Amniotic epithelial cell (primary cell): ENCODE measurements at regions not wholly inside any gene's neighbourhood (a gene's known extent, or its start where the extent isn't known, plus 50 kb on each side); places are given as distances from the start of the nearest gene placed in this dataset.

Experiments used
- DNase-seq: peaks from one replicate; pipeline ENCODE4 v3.0.0-alpha.2; 2010; ENCODE audit warnings: low read depth

DNA sequence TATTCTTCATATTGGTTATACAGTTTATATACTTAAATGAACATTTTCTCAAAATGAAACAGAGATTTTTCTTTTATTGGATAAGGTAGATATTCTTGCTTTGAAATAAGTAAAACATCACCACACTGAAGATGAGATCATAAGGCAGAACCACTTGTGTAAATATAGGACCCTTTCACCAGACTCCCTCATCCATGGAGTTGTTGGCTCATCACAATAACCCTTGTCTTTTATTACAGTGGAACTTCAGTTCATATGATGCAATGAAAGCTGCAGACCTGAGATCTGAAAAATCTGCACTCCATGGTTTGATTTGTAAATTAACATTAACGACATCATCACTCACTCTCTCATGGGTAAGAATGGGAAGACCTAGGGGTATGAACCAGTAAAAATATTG is 51.9 kb upstream of the DBX2 start:
- DNase-seq = no peak

DNA sequence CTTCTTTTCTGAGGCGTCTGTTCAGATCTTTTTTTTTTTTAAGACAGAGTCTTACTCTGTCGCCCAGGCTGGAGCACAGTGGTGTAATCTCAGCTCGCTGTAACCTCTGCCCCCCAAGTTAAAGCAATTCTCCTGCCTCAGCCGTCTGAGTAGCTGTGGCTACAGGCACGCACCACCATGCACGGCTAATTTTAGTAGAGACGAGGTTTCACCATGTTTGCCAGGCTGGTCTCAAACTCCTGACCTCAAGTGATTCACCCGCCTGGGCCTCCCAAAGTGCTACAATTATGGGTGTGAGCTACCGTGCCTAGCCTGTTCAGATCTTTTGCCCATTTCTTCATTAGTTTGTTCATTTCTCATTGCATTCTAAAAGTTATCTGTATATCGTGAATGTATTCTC is 55.1 kb upstream of the DBX2 start:
- DNase-seq = no peak

DNA sequence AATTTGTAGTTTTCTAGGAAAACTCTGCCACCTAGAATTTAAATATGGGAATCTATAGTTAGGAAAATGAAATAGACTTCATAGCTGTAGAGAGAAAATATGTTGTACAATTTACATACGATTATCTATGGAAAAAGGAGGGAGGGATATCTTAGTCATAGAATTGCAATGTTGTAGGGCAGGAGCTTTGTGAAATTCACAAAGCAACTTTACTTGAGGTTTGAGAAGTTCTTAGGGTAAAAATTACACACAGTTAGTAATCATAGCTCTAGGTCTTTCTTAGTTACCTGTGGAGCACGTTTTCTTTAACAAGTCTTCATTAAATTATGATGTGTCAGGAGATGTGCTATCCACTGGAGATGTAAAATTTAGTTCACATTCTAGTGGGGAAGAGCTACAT is 61.4 kb upstream of the DBX2 start:
- DNase-seq = no peak

DNA sequence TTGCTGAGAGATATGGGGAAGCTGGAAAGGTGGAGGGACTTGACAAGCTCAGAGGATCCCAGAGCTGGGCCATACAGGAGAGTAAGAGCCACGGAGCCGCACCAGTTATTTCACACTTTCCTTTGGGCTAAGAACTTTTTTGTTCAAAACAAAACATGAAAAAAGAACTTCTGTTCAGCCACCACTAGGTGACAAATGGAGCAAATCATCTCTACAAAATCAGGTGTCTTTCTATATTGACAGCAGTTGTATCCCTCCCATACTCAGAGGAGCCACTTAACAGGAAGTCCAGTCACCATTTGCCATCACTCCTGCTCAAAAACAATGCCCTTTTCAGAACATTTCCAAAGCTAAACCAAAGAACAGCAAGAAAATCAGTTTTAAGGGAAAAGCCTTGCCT is 70.3 kb upstream of the DBX2 start:
- DNase-seq = no peak

DNA sequence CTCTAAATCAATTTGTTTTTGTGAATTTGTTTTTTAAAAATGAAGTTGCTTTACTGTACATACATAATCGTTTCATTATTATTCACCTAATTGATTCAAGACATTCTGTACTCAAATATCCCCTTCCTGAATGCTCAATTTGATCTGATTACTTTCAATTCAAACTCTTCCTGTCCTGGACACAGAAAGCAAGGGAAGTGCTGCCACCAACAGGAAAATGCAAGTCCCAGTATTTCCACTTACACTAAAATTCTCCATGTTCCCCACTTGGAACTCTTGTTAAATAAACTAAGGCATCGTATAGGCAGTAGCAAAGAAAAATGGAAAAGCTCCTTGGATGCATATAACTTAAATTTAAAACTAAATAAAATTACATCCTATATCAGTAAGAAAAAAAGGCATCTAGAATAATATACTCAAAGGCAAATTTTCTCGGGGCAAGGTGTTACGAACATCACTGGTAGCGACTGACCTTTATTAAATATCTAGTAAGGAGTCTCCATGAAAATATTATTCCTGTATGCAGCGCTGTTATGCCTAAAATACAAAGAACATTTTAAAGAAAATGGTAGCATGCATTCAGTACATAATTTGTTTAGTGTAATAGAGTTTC is 72.0 kb upstream of the DBX2 start:
- peak; percentile 20 for DNase-seq

DNA sequence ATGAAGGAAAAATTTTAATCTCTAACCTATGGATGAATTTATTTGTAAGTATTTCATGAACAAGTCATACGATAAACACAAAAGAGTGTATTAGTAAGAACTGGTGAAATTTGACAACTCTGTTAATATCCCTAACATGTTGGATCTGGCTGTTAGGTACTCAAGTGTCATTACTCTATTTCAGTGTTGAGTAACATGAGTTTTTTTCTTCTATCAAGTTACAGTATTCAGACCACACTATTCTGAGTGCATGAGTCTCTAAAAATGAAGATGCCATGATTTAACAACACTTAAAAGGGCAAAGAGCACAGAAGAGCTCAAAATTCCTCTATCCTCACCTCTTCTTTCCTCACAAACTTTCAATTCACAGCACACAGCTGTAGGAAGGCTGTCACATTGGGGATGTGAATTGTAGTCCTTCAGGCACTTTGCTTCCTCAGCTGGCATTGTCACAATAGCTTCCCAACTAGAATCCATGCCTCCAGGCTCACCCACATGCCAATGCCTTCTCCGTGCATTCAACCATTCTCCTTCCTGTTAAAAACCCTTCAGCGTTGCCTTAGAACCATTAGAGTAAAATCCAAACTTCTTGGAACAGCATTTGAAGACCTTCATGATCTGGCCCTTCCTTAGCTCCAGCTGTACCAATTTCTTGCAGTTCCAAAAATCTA is 73.7 kb upstream of the DBX2 start:
- DNase-seq = no peak

DNA sequence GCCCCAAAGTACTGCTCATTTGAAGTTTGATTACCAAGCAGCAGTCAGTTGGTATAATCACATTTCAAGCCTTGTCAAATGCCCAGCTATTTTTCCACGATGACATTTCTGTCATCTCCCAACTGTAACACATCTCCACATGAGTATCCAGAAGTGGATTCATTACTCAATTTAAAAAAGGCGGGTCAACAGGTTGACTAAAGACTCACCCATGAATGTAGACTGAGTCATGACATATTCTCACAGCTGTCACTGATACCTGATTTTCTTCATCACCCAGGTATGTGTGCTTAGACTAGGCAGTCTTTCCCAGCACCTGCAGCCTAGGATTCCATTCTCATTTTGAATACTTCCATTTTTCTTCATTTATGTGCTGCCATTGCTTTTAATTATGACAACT is 75.1 kb upstream of the DBX2 start:
- DNase-seq = no peak

DNA sequence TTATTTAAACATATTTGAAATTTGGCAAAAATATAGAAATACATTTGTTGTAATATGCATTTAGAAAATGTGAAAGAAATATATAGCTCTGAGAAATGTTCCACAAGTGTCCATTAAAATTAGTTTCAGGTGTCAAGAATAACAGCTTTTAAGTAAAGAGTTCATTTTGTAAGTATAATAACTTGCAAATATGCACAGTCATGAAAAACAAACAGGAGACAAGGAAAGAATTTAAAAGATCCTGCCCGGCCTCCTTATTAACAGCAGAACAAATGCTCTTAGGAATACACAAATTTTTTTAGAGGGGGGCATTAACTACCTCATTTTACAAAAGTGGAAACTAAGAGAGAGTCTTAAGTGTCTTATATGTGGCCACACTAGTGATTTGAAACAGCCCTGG is 77.7 kb upstream of the DBX2 start:
- DNase-seq = no peak

DNA sequence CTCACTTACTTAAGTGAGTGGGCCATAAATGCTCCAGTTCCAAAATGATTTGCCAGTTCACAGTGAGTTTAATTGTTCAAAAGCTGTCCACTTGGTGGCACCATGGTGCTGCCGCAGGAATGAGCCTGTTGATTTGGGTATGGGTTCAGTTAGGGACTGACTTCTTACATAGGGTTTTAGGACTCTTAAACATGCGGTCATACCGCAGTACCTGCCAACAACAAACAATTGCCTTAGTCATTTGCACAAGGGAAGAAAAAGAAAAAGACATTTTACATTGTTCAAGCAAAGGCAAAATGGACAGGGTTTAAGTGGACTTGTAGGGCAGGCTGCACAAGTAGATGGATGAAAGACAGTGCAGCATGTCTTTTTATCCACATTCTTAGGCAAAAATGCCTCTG is 80.0 kb upstream of the DBX2 start:
- peak; percentile 53 for DNase-seq

DNA sequence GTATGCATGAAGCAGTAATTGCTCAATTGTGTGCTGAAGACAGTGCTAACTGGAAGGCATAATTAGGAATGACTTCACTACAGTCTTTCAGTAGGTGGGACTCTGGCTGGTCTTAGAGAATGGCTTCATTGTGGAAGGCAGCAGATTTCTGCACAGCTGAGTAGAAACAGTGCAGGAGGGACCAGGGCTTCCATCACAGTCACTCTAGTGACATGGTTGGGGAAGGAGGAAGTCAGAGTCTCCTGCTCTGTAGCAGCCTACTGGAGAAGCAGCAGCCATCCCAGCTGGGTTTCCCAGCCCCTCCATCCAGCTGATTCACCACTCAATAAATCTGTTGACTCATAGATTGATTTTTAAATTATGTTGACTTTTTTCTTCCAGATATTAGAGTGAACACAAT is 80.6 kb upstream of the DBX2 start:
- DNase-seq = no peak

DNA sequence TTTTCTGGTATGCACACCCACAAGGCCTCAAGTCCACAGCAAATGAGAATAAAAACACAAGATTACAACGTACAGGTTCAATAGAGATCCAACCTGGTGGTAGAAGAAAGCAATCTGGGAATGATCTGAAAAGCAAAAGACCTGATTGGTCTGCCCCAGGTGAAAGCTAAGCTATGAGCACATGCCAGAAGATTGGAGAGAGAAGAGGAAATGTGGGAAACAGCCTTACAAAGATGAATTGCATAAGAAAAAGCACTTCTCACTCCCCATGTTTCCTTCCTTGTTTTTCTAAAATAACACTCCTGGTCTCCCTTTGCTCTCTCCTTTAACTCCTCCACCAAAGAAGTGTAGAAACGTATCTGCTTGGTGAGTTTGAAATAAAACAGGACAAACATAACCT is 77.3 kb upstream of the ANO6 start:
- DNase-seq = no peak

DNA sequence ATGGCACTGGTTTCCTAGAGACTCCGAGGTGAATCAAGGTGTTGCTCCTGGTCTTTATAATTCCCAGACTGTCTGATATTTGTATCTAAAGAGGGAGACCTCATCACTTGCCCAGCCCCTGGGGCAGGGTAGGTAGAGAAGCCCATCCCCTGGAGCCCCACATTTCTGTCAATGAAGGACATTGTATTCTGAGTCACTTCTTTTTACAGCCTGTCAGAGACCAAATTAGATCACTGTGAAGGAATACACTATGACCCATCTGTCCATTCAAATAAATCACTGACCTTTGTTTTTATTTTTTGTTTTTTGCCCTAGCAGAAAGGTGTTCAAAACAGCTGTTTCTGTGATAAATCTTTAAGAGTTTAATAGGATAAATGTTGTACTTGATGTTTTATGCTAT is 67.9 kb upstream of the ANO6 start:
- DNase-seq = no peak

DNA sequence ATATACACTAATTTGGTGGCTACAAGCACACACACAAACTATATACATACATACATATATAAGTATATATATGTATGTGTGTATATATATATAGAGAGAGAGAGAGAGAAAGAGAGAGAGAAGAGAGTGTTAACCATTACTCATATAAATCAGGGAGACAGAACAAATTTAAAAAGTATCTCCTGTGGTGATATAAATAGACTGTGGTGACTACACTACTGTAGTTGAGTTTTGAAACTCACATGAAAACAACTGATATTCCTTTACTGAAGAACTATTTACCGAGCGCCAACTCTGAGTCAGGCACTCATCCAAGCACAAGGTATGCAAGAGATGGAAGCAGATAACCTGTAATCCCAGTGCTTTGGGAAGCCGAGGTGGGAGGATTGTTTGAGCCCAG is 67.3 kb upstream of the ANO6 start:
- no peak for DNase-seq

DNA sequence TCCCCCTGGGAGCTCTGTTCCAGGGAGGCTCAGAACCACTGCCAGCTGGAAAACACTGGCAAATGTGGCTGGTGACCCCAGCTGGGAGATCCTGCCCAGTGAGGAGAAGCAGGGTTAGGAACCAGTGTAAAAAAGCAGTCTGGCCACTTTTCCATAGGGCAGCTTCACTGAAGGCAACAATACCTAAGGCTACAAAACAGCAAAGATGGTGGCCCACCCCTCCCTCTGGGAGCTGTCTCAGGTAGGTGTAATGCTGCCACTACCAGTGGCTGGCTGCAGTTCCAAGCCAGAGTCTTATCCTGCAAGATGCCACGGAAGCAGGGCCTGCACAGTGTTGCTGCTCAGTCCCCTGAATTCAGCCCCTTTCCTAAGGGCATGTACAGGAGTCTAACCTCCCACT is 50.6 kb upstream of the ANO6 start:
- no peak for DNase-seq

DNA sequence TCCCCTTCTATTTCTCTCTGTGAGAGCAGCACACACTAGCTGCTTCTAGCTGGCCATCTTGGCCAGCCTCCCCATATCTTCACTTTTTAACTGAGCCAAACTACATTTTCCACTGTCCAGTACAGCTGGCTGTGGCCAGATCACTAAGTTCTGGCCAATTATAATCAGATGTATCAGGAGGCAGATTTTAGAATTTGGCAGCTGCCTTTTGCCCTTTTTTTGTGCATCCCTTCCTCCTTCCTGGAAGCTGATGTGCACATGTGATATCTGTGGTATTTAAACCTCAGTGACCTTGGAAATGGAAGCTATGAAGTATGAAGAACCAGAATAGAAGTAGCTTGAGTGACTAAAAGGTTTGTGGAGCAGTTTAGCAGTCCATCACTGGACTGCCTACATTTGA is 49.8 kb upstream of the ANO6 start:
- peak; percentile 22 for DNase-seq
